Body of pancreas (tissue), 4 donors: ENCODE measurements at regions not wholly inside any gene's neighbourhood (a gene's known extent, or its start where the extent isn't known, plus 50 kb on each side); places are given as distances from the start of the nearest gene placed in this dataset.
A peak's percentile ranks its signal among the peaks of the same experiment; 100 is the strongest.

Source experiments
- ATAC-seq: fragments of 150-250 bp; one replicate; pipeline ENCODE4 v1.9.1; 2016
- DNase-seq, 4 donors: peaks; one replicate each; pipeline ENCODE4 v3.0.0-alpha.2; 2019
- H3K27ac ChIP-seq, 4 donors: fragments of 200-600 bp; sonication (generic); 1 replicate in 3 of 4; 2 replicates in 1 of 4; pipeline versions ENCODE4 v1.5.1 to v1.6.1; 2016 to 2019; ENCODE audit warnings: mild to moderate bottlenecking in 1 of 4, mixed read lengths in 1 of 4, moderate library complexity in 1 of 4
- H3K27me3 ChIP-seq, 2 donors: fragments of 200-600 bp; sonication (generic); one replicate each; pipeline ENCODE4 v1.6.0; 2016; ENCODE audit warnings: mild to moderate bottlenecking in 1 of 2
- H3K36me3 ChIP-seq, 2 donors: fragments of 200-600 bp; sonication (generic); replicated peaks in 1 of 2; 2 replicates each; pipeline ENCODE4 v1.5.1; 2016; ENCODE audit warnings: low read depth in 2 of 2; ENCODE audit not compliant: insufficient read depth in 1 of 2
- H3K4me1 ChIP-seq: fragments of 200-600 bp; sonication (generic); one replicate; pipeline ENCODE4 v1.6.0; 2016
- H3K4me3 ChIP-seq, 2 donors: fragments of 200-600 bp; sonication (generic); 1 replicate in 1 of 2; 2 replicates in 1 of 2; pipeline ENCODE4 v1.5.1; 2016 to 2019
- H3K9me3 ChIP-seq, 3 donors: fragments of 200-600 bp; sonication (generic); 1 replicate in 2 of 3; 2 replicates in 1 of 3; pipeline ENCODE4 v1.5.1; 2016
- CTCF ChIP-seq, 7 experiments: fragments of 450-650 bp in 4 of 7; fragments of 200-600 bp in 3 of 7; sonication (generic) in 3 of 7; IDR thresholded peaks; one replicate each; pipeline ENCODE4 v1.5.1; 2016 to 2019; ENCODE audit warnings: antibody characterized with exemption in 7 of 7
- POLR2A ChIP-seq, 3 donors: fragments of 450-650 bp; IDR thresholded peaks; one replicate each; pipeline ENCODE4 v1.6.1; 2016; ENCODE audit warnings: antibody characterized with exemption in 3 of 3, mild to moderate bottlenecking in 2 of 3
- WGBS, 2 donors: methylation state at CpG; one replicate each; pipeline ENCODE4 v1.1.5; 2017; 5-methylcytosine and 5-hydroxymethylcytosine counted together
- intact Hi-C: fragments of 100-400 bp; cut with DNase I; formaldehyde crosslinking; loops from one replicate; pipeline ENCODE4 v1.15.1; 2023

- Histone ChIP-seq H3K4me1 (no peaks in the 10 kb centered on the region), H3K4me3 (no peak overlapping the region), H3K27ac (no peak overlapping the region), H3K9me3 (no peaks in the 10 kb centered on the region), H3K27me3 (no peaks in the 10 kb centered on the region), H3K36me3 (no peaks in the 10 kb centered on the region)
- 62 to 68% methylated on average over 4 of the region's 4 CpGs for WGBS, 2 donors
- no peak for TF ChIP-seq CTCF (IDR thresholded peaks at IDR 0.05)
- no peak for TF ChIP-seq POLR2A (IDR thresholded peaks at IDR 0.05)
- ATAC-seq: no peak
- intact Hi-C loops: no loop called here
- DNase-seq: no peak
These were observed 233.2 kb downstream of the RBM19 start for GRCh38 chr12:113732916-113733315.

- no peak for TF ChIP-seq POLR2A (IDR thresholded peaks at IDR 0.05)
- no peak overlapping the region for H3K4me3 ChIP-seq
- no peaks in the 10 kb centered on the region for H3K36me3 ChIP-seq
- H3K4me1 ChIP-seq: no peaks in the 10 kb centered on the region
- no peak for DNase-seq
- WGBS, 2 donors: 91 to 100% methylated on average over 1 of the region's 1 CpG
- no peak overlapping the region for H3K27ac ChIP-seq
- H3K27me3 ChIP-seq: no peaks in the 10 kb centered on the region
- intact Hi-C loops: no loop called here
- no peak for ATAC-seq
- H3K9me3 ChIP-seq: no peaks in the 10 kb centered on the region
These were observed 238.5 kb downstream of the RBM19 start for GRCh38 chr12:113727651-113728061.

DNA sequence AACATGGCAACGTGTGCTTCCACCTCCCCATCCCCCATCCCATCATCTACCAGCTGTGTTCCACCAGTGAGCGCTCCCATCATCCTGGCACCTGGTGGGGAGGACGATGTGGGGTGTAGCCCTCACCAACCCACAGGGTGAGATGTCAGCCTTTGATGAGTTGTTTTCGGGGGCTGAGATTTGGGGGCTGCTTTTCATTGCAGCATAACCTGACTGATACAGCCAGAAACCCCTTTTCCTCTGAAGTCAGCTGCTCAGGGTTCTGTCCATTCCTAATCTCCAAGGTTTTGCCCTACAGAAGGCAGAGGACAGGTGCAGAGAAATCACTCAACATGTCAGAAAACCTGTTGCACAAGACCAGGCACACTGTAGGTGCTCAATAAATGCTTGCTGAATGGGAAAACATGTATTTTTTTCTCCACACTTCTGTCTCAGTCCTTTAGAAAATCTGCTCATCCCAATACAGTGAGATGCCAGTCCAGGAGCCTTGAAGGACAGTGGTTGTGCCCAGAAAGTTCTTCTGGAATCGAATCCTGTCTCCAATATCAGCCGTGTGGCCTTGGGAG, 239.8 kb downstream of the RBM19 start:
- intact Hi-C loops: no loop called here
- DNase-seq (no peak), ATAC-seq (no peak)
- Histone ChIP-seq H3K36me3 (no peaks in the 10 kb centered on the region), H3K27me3 (no peaks in the 10 kb centered on the region), H3K4me3 (no peak overlapping the region), H3K27ac (no peak overlapping the region), H3K9me3 (no peaks in the 10 kb centered on the region), H3K4me1 (no peaks in the 10 kb centered on the region)
- no peak for TF ChIP-seq POLR2A (IDR thresholded peaks at IDR 0.05)
- no peak for TF ChIP-seq CTCF (IDR thresholded peaks at IDR 0.05)
- WGBS, 2 donors: 65 to 88% methylated on average over 4 to 6 of the region's 6 CpGs

DNA sequence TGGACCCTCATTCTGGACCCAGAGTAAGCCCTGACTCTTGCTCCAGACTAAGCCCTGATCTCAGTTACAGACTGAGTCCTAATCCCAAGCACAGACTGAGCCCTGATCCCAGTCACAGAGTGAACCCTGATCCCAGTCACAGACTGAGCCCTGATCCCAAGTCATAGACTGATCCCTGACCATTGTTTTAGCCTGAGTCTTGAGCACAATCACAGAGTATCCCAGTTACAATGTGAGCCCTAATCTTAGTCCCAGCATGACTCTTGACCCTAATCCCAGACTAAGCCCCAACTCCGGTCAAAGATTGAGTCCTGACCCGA, 240.6 kb downstream of the RBM19 start:
- DNase-seq: no peak
- H3K36me3 ChIP-seq: no peaks in the 10 kb centered on the region
- no peaks in the 10 kb centered on the region for H3K9me3 ChIP-seq
- TF ChIP-seq CTCF (IDR thresholded peaks at IDR 0.05): no peak
- TF ChIP-seq POLR2A (IDR thresholded peaks at IDR 0.05): no peak
- no peak overlapping the region for H3K4me3 ChIP-seq
- 69% methylated on average over 2 of the region's 2 CpGs; no CpG with 5 or more reads in 1 of the 2 donors for WGBS, 2 donors
- ATAC-seq: peak; percentile 4
- no peaks in the 10 kb centered on the region for H3K27me3 ChIP-seq
- intact Hi-C loops: no loop called here
- H3K4me1 ChIP-seq: no peaks in the 10 kb centered on the region
- H3K27ac ChIP-seq: no peak overlapping the region

- H3K27me3 ChIP-seq: no peaks in the 10 kb centered on the region
- ATAC-seq: no peak
- no peaks in the 10 kb centered on the region for H3K4me1 ChIP-seq
- H3K4me3 ChIP-seq: no peak overlapping the region
- TF ChIP-seq CTCF (IDR thresholded peaks at IDR 0.05) (no peak), POLR2A (IDR thresholded peaks at IDR 0.05) (no peak)
- no peak for DNase-seq
- 64% methylated on average over 29 to 34 of the region's 34 CpGs for WGBS, 2 donors
- intact Hi-C loops: no loop called here
- no peaks in the 10 kb centered on the region for H3K36me3 ChIP-seq
- no peak overlapping the region for H3K27ac ChIP-seq
- no peaks in the 10 kb centered on the region for H3K9me3 ChIP-seq
These were observed 241.2 kb downstream of the RBM19 start for GRCh38 chr12:113724794-113725556.
